ENCODE measurements at regions not wholly inside any gene's neighbourhood (a gene's known extent, or its start where the extent isn't known, plus 50 kb on each side); places are given as distances from the start of the nearest gene placed in this dataset.

- no peak for TF ChIP-seq FOSL2 (IDR thresholded peaks at IDR 0.05)
- no peak for TF ChIP-seq FOSL2 (CRISPR knock-in tag; IDR thresholded peaks at IDR 0.05)
- no peak for TF ChIP-seq CBX8 (IDR thresholded peaks at IDR 0.05)
- no peak for TF ChIP-seq HDAC2 (IDR thresholded peaks at IDR 0.05)
- TF ChIP-seq CTCF (IDR thresholded peaks at IDR 0.05), result no peak
- TF ChIP-seq GATA3 (IDR thresholded peaks at IDR 0.05; ENCODE audit: borderline replicate concordance), result no peak
These were observed 727.7 kb downstream of the NTRK3 start for GRCh38 chr15:87528873-87529272.
